ENCODE measurements at regions not wholly inside any gene's neighbourhood (a gene's known extent, or its start where the extent isn't known, plus 50 kb on each side); places are given as distances from the start of the nearest gene placed in this dataset.

GRCh38 chr2:16359961-16360360 is 305.7 kb downstream of the CYRIA start:
- TF ChIP-seq ATF3 (IDR thresholded peaks at IDR 0.05) (no peak), HNF4A (conservative IDR thresholded peaks at IDR 0.05) (no peak), RAD21 (IDR thresholded peaks at IDR 0.05) (no peak), FOXA2 (IDR thresholded peaks at IDR 0.05) (no peak), NR2F2 (IDR thresholded peaks at IDR 0.05) (no peak), MAX (IDR thresholded peaks at IDR 0.05) (no peak), CTCF (IDR thresholded peaks at IDR 0.05; ENCODE audit: low read depth, low read length, missing input control) (no peak), SP1 (IDR thresholded peaks at IDR 0.05) (no peak), YY1 (IDR thresholded peaks at IDR 0.05) (no peak), JUND (IDR thresholded peaks at IDR 0.05) (no peak), TAF1 (conservative IDR thresholded peaks at IDR 0.05) (no peak), EGR1 (IDR thresholded peaks at IDR 0.05; ENCODE audit: low read depth in 2 of 2) (no peak), FOXA1 (IDR thresholded peaks at IDR 0.05) (no peak), RXRA (IDR thresholded peaks at IDR 0.05) (no peak), GABPA (IDR thresholded peaks at IDR 0.05 in 1 of 2, conservative IDR thresholded peaks at IDR 0.05 in 1 of 2) (no peak), ZBTB33 (IDR thresholded peaks at IDR 0.05) (no peak), REST (IDR thresholded peaks at IDR 0.05) (no peak), HNF4G (IDR thresholded peaks at IDR 0.05) (no peak)
- Histone ChIP-seq H3K9me3 (ENCODE audit: control insufficient read depth in 4 of 4, low read length in 3 of 4) (peaks cover 0 to 5% (median 1%) of the 10 kb centered on the region in 4 donors), H3K9ac (ENCODE audit: low read depth in 1 of 2, low read length in 2 of 2) (no peak overlapping the region)

More at GRCh38 chr2:16359961-16360360, 305.7 kb downstream of the CYRIA start:
- Histone ChIP-seq H3K36me3 (ENCODE audit: control insufficient read depth in 4 of 4, insufficient read depth in 3 of 4, low read depth in 1 of 4, low read length in 3 of 4) (no peaks in the 10 kb centered on the region), H3K27me3 (ENCODE audit: control insufficient read depth in 4 of 4, insufficient read depth in 4 of 4, low read length in 3 of 4) (no peaks in the 10 kb centered on the region), H3K27ac (ENCODE audit: low read depth in 1 of 2, low read length in 2 of 2) (no peak overlapping the region), H3K4me3 (ENCODE audit: low read depth in 1 of 3, low read length in 3 of 3) (no peak overlapping the region), H3K4me1 (ENCODE audit: control insufficient read depth in 4 of 4, insufficient read depth in 4 of 4, low read length in 3 of 4) (no peaks in the 10 kb centered on the region)
- DNase-seq (ENCODE audit: low spot score) = no peak
- 91% methylated on average over 1 of the region's 1 CpG for WGBS
